IPS DF 6.9 (cell line): ENCODE measurements at regions not wholly inside any gene's neighbourhood (a gene's known extent, or its start where the extent isn't known, plus 50 kb on each side); places are given as distances from the start of the nearest gene placed in this dataset.

Experiments
- DNase-seq: peaks from one replicate; pipeline ENCODE4 v3.0.0-alpha.2; 2013; ENCODE audit warnings: low read depth, low spot score
- H3K27ac ChIP-seq: one replicate; pipeline ENCODE4 v1.5.1; 2013; ENCODE audit warnings: low read length, control low read depth
- H3K27me3 ChIP-seq: 2 replicates; pipeline ENCODE4 v1.6.1; 2013; ENCODE audit warnings: mild to moderate bottlenecking, low read length; ENCODE audit not compliant: control insufficient read depth, insufficient read depth
- H3K36me3 ChIP-seq: 2 replicates; pipeline ENCODE4 v1.6.1; 2013; ENCODE audit warnings: low read length; ENCODE audit not compliant: control insufficient read depth, insufficient read depth
- H3K4me1 ChIP-seq: 2 replicates; pipeline ENCODE4 v1.6.1; 2013; ENCODE audit warnings: low read length; ENCODE audit not compliant: control insufficient read depth, insufficient read depth
- H3K4me3 ChIP-seq: 2 replicates; pipeline ENCODE4 v1.5.1; 2013; ENCODE audit warnings: mild to moderate bottlenecking, low read length
- H3K9me3 ChIP-seq: 2 replicates; pipeline ENCODE4 v1.6.1; 2013; ENCODE audit warnings: low read length, inconsistent platforms; ENCODE audit not compliant: control insufficient read depth, insufficient read depth
- WGBS: extraction: QIAGEN DNeasy Blood & Tissue Kit; methylation state at CpG from one replicate; pipeline ENCODE4 v1.1.7; 2013; ENCODE audit warnings: mixed read lengths, missing lambda C conversion rate; ENCODE audit not compliant: insufficient read length, insufficient coverage; 5-methylcytosine and 5-hydroxymethylcytosine counted together

GRCh38 chr1:191536791-191537429 is 621.4 kb upstream of the RGS18 start:
- no CpG with 5 or more reads among the region's 2 CpGs for WGBS
- no peak for DNase-seq
- Histone ChIP-seq H3K27ac (no peak overlapping the region), H3K27me3 (no peaks in the 10 kb centered on the region), H3K4me1 (no peaks in the 10 kb centered on the region), H3K9me3 (no peaks in the 10 kb centered on the region), H3K4me3 (no peak overlapping the region), H3K36me3 (no peaks in the 10 kb centered on the region)

GRCh38 chr1:191541758-191542157 is 616.5 kb upstream of the RGS18 start:
- DNase-seq = no peak
- Histone ChIP-seq H3K4me3 (no peak overlapping the region), H3K4me1 (no peaks in the 10 kb centered on the region), H3K27me3 (no peaks in the 10 kb centered on the region), H3K27ac (no peak overlapping the region), H3K9me3 (no peaks in the 10 kb centered on the region), H3K36me3 (no peaks in the 10 kb centered on the region)
- no CpG with 5 or more reads among the region's 1 CpG for WGBS

- no peak for DNase-seq
- Histone ChIP-seq H3K27me3 (no peaks in the 10 kb centered on the region), H3K36me3 (no peaks in the 10 kb centered on the region), H3K9me3 (no peaks in the 10 kb centered on the region), H3K27ac (no peak overlapping the region), H3K4me3 (no peak overlapping the region), H3K4me1 (no peaks in the 10 kb centered on the region)
These were observed 615.8 kb upstream of the RGS18 start for GRCh38 chr1:191542444-191542843.

- no peak for DNase-seq
- no peaks in the 10 kb centered on the region for H3K27me3 ChIP-seq
- no peak overlapping the region for H3K4me3 ChIP-seq
- no peaks in the 10 kb centered on the region for H3K9me3 ChIP-seq
- no CpG with 5 or more reads among the region's 1 CpG for WGBS
- H3K27ac ChIP-seq = no peak overlapping the region
- no peaks in the 10 kb centered on the region for H3K4me1 ChIP-seq
- H3K36me3 ChIP-seq = no peaks in the 10 kb centered on the region
These were observed 611.5 kb upstream of the RGS18 start for GRCh38 chr1:191546803-191547202.

GRCh38 chr1:191551019-191551418 is 607.2 kb upstream of the RGS18 start:
- H3K27me3 ChIP-seq = no peaks in the 10 kb centered on the region
- no peaks in the 10 kb centered on the region for H3K36me3 ChIP-seq
- no CpG with 5 or more reads among the region's 2 CpGs for WGBS
- H3K4me1 ChIP-seq = no peaks in the 10 kb centered on the region
- H3K4me3 ChIP-seq = no peak overlapping the region
- no peak overlapping the region for H3K27ac ChIP-seq
- no peaks in the 10 kb centered on the region for H3K9me3 ChIP-seq
- no peak for DNase-seq

- Histone ChIP-seq H3K27ac (no peak overlapping the region), H3K4me3 (no peak overlapping the region), H3K27me3 (no peaks in the 10 kb centered on the region), H3K4me1 (no peaks in the 10 kb centered on the region), H3K36me3 (no peaks in the 10 kb centered on the region), H3K9me3 (no peaks in the 10 kb centered on the region)
- no CpG with 5 or more reads among the region's 2 CpGs for WGBS
- DNase-seq = no peak
These were observed 599.9 kb upstream of the RGS18 start for GRCh38 chr1:191558379-191558778.

GRCh38 chr1:191561276-191561675 is 597.0 kb upstream of the RGS18 start:
- Histone ChIP-seq H3K36me3 (no peaks in the 10 kb centered on the region), H3K4me3 (no peak overlapping the region), H3K4me1 (no peaks in the 10 kb centered on the region), H3K27me3 (no peaks in the 10 kb centered on the region), H3K9me3 (no peaks in the 10 kb centered on the region), H3K27ac (no peak overlapping the region)
- no peak for DNase-seq
- no CpG with 5 or more reads among the region's 4 CpGs for WGBS

- H3K9me3 ChIP-seq = no peaks in the 10 kb centered on the region
- no peaks in the 10 kb centered on the region for H3K36me3 ChIP-seq
- no peaks in the 10 kb centered on the region for H3K27me3 ChIP-seq
- 100% methylated on average over 2 of the region's 2 CpGs for WGBS
- no peak overlapping the region for H3K4me3 ChIP-seq
- no peak overlapping the region for H3K27ac ChIP-seq
- no peak for DNase-seq
- no peaks in the 10 kb centered on the region for H3K4me1 ChIP-seq
These were observed 594.0 kb upstream of the RGS18 start for GRCh38 chr1:191564275-191564674.

GRCh38 chr1:191572479-191572878 is 585.8 kb upstream of the RGS18 start:
- Histone ChIP-seq H3K4me3 (no peak overlapping the region), H3K27ac (no peak overlapping the region), H3K27me3 (no peaks in the 10 kb centered on the region), H3K9me3 (no peaks in the 10 kb centered on the region), H3K36me3 (no peaks in the 10 kb centered on the region), H3K4me1 (no peaks in the 10 kb centered on the region)
- no peak for DNase-seq

GRCh38 chr1:191575180-191575579 is 583.1 kb upstream of the RGS18 start:
- no peaks in the 10 kb centered on the region for H3K9me3 ChIP-seq
- WGBS = no CpG with 5 or more reads among the region's 3 CpGs
- no peaks in the 10 kb centered on the region for H3K36me3 ChIP-seq
- H3K4me3 ChIP-seq = no peak overlapping the region
- H3K27me3 ChIP-seq = no peaks in the 10 kb centered on the region
- H3K4me1 ChIP-seq = no peaks in the 10 kb centered on the region
- DNase-seq = no peak
- no peak overlapping the region for H3K27ac ChIP-seq

- DNase-seq = no peak
- Histone ChIP-seq H3K4me1 (no peaks in the 10 kb centered on the region), H3K27ac (no peak overlapping the region), H3K9me3 (no peaks in the 10 kb centered on the region), H3K27me3 (no peaks in the 10 kb centered on the region), H3K4me3 (no peak overlapping the region), H3K36me3 (no peaks in the 10 kb centered on the region)
- no CpG with 5 or more reads among the region's 3 CpGs for WGBS
These were observed 582.5 kb upstream of the RGS18 start for GRCh38 chr1:191575746-191576145.
